ENCODE measurements at regions not wholly inside any gene's neighbourhood (a gene's known extent, or its start where the extent isn't known, plus 50 kb on each side); places are given as distances from the start of the nearest gene placed in this dataset.

- DNase-seq: no peak
These were observed 1605.3 kb upstream of the ACVR2A start for GRCh38 chr2:146239392-146240135.

GRCh38 chr2:146238254-146238966, 1606.4 kb upstream of the ACVR2A start:
- no peak for DNase-seq

- DNase-seq: no peak
These were observed 1609.7 kb upstream of the ACVR2A start for GRCh38 chr2:146235158-146235557.

- DNase-seq: no peak
These were observed 1615.2 kb upstream of the ACVR2A start for GRCh38 chr2:146229508-146230155.

- no peak for DNase-seq
These were observed 1616.3 kb upstream of the ACVR2A start for GRCh38 chr2:146228466-146229058.

- no peak for DNase-seq
These were observed 1616.8 kb upstream of the ACVR2A start for GRCh38 chr2:146228020-146228393.

GRCh38 chr2:146227152-146228019, 1617.4 kb upstream of the ACVR2A start:
- no peak for DNase-seq

GRCh38 chr2:146226077-146226476, 1618.8 kb upstream of the ACVR2A start:
- no peak for DNase-seq

GRCh38 chr2:146221826-146222225, 1623.0 kb upstream of the ACVR2A start:
- no peak for DNase-seq

- no peak for DNase-seq
These were observed 1623.9 kb upstream of the ACVR2A start for GRCh38 chr2:146220957-146221356.

- DNase-seq: no peak
These were observed 1630.4 kb upstream of the ACVR2A start for GRCh38 chr2:146214394-146214929.

- DNase-seq: no peak
These were observed 1631.2 kb upstream of the ACVR2A start for GRCh38 chr2:146213674-146214073.

- no peak for DNase-seq
These were observed 1632.2 kb upstream of the ACVR2A start for GRCh38 chr2:146212602-146213001.

- no peak for DNase-seq
These were observed 1635.0 kb upstream of the ACVR2A start for GRCh38 chr2:146209842-146210275.

- no peak for DNase-seq
These were observed 1636.9 kb upstream of the ACVR2A start for GRCh38 chr2:146207901-146208300.

- no peak for DNase-seq
These were observed 1637.4 kb upstream of the ACVR2A start for GRCh38 chr2:146207417-146207816.

- no peak for DNase-seq
These were observed 1641.7 kb upstream of the ACVR2A start for GRCh38 chr2:146203064-146203624.

- no peak for DNase-seq
These were observed 1651.2 kb upstream of the ACVR2A start for GRCh38 chr2:146193619-146194018.

- DNase-seq: no peak
These were observed 1655.3 kb upstream of the ACVR2A start for GRCh38 chr2:146189541-146189940.

- DNase-seq: no peak
These were observed 1654.0 kb upstream of the ZEB2 start for GRCh38 chr2:146173934-146174333.

GRCh38 chr2:146161256-146161882, 1641.5 kb upstream of the ZEB2 start:
- no peak for DNase-seq

Measured in CD4-positive, alpha-beta T cell treated with Interleukin-21 for 1 hour (primary cell).